Neural progenitor cell (in vitro differentiated cells): ENCODE measurements at regions not wholly inside any gene's neighbourhood (a gene's known extent, or its start where the extent isn't known, plus 50 kb on each side); places are given as distances from the start of the nearest gene placed in this dataset.

Source experiments
- DNase-seq: peaks from one replicate; pipeline ENCODE4 v3.0.0-alpha.2; 2016; ENCODE audit warnings: low spot score
- H2AFZ ChIP-seq: fragments of 200-600 bp; sonication (generic); replicated peaks from 2 replicates; pipeline ENCODE4 v1.6.1; 2016; ENCODE audit warnings: antibody characterized with exemption
- H3F3A ChIP-seq: fragments of 200-600 bp; sonication (generic); 2 replicates; pipeline ENCODE4 v1.6.1; 2016; ENCODE audit warnings: antibody characterized with exemption, low read depth
- H3K27ac ChIP-seq: fragments of 200-600 bp; sonication (generic); 2 replicates; pipeline ENCODE4 v1.5.1; 2016; ENCODE audit warnings: mild to moderate bottlenecking
- H3K27me3 ChIP-seq: fragments of 200-600 bp; sonication (generic); 2 replicates; pipeline ENCODE4 v1.6.1; 2016; ENCODE audit warnings: mild to moderate bottlenecking, moderate library complexity
- H3K36me3 ChIP-seq: fragments of 200-600 bp; sonication (generic); 2 replicates; pipeline ENCODE4 v1.5.1; 2016
- H3K4me1 ChIP-seq: fragments of 200-600 bp; sonication (generic); 2 replicates; pipeline ENCODE4 v1.6.1; 2016; ENCODE audit warnings: mixed run types
- H3K4me2 ChIP-seq: fragments of 200-600 bp; sonication (generic); 2 replicates; pipeline ENCODE4 v1.6.1; 2016
- H3K4me3 ChIP-seq: fragments of 200-600 bp; sonication (generic); 2 replicates; pipeline ENCODE4 v1.5.1; 2016
- H3K79me2 ChIP-seq: fragments of 200-600 bp; sonication (generic); 2 replicates; pipeline ENCODE4 v1.6.1; 2016; ENCODE audit warnings: low read depth
- H3K9ac ChIP-seq: fragments of 200-600 bp; sonication (generic); 2 replicates; pipeline ENCODE4 v1.6.1; 2016
- H3K9me3 ChIP-seq: fragments of 200-600 bp; sonication (generic); 2 replicates; pipeline ENCODE4 v1.5.1; 2016; ENCODE audit warnings: low read depth
- H4K20me1 ChIP-seq: fragments of 200-600 bp; sonication (generic); 2 replicates; pipeline ENCODE4 v1.6.1; 2016; ENCODE audit warnings: low read depth
- H3K27ac Mint-ChIP-seq: 3 replicates; pipeline ENCODE4 v1.8.0; 2021; ENCODE audit warnings: mixed read lengths
- H3K27me3 Mint-ChIP-seq: 2 replicates; pipeline ENCODE4 v1.8.0; 2022; ENCODE audit warnings: low read depth, mild to moderate bottlenecking, inconsistent platforms, moderate library complexity, mixed read lengths; ENCODE audit not compliant: insufficient read depth
- H3K36me3 Mint-ChIP-seq: 3 replicates; pipeline ENCODE4 v1.8.0; 2021; ENCODE audit warnings: mixed read lengths
- H3K4me1 Mint-ChIP-seq: 3 replicates; pipeline ENCODE4 v1.8.0; 2021; ENCODE audit warnings: mixed read lengths
- H3K4me3 Mint-ChIP-seq: 3 replicates; pipeline ENCODE4 v1.8.0; 2021; ENCODE audit warnings: mild to moderate bottlenecking, moderate library complexity, mixed read lengths
- H3K9me3 Mint-ChIP-seq: 3 replicates; pipeline ENCODE4 v1.8.0; 2020; ENCODE audit warnings: mixed read lengths
- EZH2 ChIP-seq: fragments of 200-600 bp; sonication (generic); IDR thresholded peaks from 2 replicates; pipeline ENCODE4 v1.6.1; 2017; ENCODE audit warnings: antibody characterized with exemption, mild to moderate bottlenecking, moderate library complexity
- EZH2phosphoT487 ChIP-seq: fragments of 200-600 bp; sonication (generic); IDR thresholded peaks from 2 replicates; pipeline ENCODE4 v1.6.1; 2017; ENCODE audit warnings: antibody characterized with exemption
- TF ChIP-seq, protein P1 (sequence below): fragments of 200-600 bp; sonication (generic); IDR thresholded peaks from 2 replicates; pipeline ENCODE4 v1.5.1; 2017; ENCODE audit warnings: antibody characterized with exemption, mild to moderate bottlenecking

- H3K79me2 ChIP-seq = no peaks in the 10 kb centered on the region
- H3K36me3 ChIP-seq = no peaks in the 10 kb centered on the region
- H3K27ac Mint-ChIP-seq = no peak overlapping the region
- H3K9me3 Mint-ChIP-seq = no peaks in the 10 kb centered on the region
- no peak overlapping the region for H3K4me3 Mint-ChIP-seq
- H3K9ac ChIP-seq = no peak overlapping the region
- peaks cover 1% of the 10 kb centered on the region for H3K36me3 Mint-ChIP-seq
- H3F3A ChIP-seq = no peaks in the 10 kb centered on the region
- no peak for DNase-seq
- H2AFZ ChIP-seq = no peak overlapping the region
- no peak overlapping the region for H3K4me3 ChIP-seq
- H3K27ac ChIP-seq = no peak overlapping the region
- no peaks in the 10 kb centered on the region for H4K20me1 ChIP-seq
- no peaks in the 10 kb centered on the region for H3K4me1 ChIP-seq
- TF ChIP-seq EZH2 = no peak
- TF ChIP-seq, protein P1, sequence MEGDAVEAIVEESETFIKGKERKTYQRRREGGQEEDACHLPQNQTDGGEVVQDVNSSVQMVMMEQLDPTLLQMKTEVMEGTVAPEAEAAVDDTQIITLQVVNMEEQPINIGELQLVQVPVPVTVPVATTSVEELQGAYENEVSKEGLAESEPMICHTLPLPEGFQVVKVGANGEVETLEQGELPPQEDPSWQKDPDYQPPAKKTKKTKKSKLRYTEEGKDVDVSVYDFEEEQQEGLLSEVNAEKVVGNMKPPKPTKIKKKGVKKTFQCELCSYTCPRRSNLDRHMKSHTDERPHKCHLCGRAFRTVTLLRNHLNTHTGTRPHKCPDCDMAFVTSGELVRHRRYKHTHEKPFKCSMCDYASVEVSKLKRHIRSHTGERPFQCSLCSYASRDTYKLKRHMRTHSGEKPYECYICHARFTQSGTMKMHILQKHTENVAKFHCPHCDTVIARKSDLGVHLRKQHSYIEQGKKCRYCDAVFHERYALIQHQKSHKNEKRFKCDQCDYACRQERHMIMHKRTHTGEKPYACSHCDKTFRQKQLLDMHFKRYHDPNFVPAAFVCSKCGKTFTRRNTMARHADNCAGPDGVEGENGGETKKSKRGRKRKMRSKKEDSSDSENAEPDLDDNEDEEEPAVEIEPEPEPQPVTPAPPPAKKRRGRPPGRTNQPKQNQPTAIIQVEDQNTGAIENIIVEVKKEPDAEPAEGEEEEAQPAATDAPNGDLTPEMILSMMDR = no peak
- no peak for TF ChIP-seq EZH2phosphoT487
- no peak overlapping the region for H3K4me2 ChIP-seq
- H3K9me3 ChIP-seq = no peaks in the 10 kb centered on the region
- no peaks in the 10 kb centered on the region for H3K4me1 Mint-ChIP-seq
- peaks cover 2% of the 10 kb centered on the region for H3K27me3 Mint-ChIP-seq
- H3K27me3 ChIP-seq = no peaks in the 10 kb centered on the region
Observed at GRCh38 chr16:27687605-27688004, 137.7 kb downstream of the KATNIP start.

DNA sequence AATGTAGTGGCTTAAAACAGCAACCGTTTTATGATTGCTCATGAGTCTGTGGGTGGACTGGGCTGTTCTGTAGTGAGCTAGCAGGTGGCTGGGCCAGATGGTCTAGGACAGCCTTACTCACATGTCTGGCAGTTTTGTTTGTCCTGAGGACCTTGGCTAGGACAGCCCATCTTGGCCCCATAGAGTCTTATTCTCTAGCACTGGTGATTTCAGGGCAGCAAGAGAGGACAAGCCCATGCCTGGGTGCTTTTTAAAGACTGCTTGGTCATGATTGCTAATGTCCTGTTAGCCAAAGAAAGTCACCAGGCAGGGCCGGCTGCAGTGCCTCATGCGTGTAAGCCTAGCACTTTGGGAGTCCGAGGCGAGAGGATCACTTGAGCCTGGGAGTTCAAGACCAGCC lies 139.8 kb downstream of the KATNIP start:
- no peak overlapping the region for H3K9ac ChIP-seq
- no peaks in the 10 kb centered on the region for H3K9me3 ChIP-seq
- no peak overlapping the region for H3K27ac ChIP-seq
- Mint-ChIP-seq H3K27me3 (no peaks in the 10 kb centered on the region), H3K4me3 (no peak overlapping the region), H3K4me1 (no peaks in the 10 kb centered on the region), H3K36me3 (no peaks in the 10 kb centered on the region), H3K27ac (no peak overlapping the region), H3K9me3 (no peaks in the 10 kb centered on the region)
- no peaks in the 10 kb centered on the region for H3F3A ChIP-seq
- H3K36me3 ChIP-seq = no peaks in the 10 kb centered on the region
- H4K20me1 ChIP-seq = no peaks in the 10 kb centered on the region
- H3K4me1 ChIP-seq = no peaks in the 10 kb centered on the region
- no peaks in the 10 kb centered on the region for H3K27me3 ChIP-seq
- no peaks in the 10 kb centered on the region for H3K79me2 ChIP-seq
- no peak overlapping the region for H3K4me3 ChIP-seq
- H3K4me2 ChIP-seq = no peak overlapping the region
- no peak for DNase-seq
- no peak overlapping the region for H2AFZ ChIP-seq
- TF ChIP-seq EZH2phosphoT487 (no peak), EZH2 (no peak)
- TF ChIP-seq, protein P1 = no peak

DNA sequence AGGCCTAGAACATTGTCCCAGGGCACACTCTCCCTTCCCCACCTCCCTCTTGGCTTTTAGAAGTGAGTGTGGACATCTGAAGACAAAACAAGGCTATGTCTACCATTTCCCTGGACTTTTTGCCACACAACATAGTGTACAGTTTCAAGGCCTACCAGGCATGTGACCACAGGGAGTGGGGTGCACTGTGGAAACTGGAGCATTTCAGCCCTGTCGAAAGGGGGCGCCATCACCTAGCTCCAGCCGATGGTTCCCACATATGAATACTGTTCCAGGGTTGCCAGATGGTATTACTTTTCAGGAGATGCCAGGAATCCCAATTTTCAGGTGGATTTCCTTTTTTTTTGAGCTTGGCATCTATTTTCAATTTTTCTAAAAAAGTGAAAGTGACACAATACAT lies 140.7 kb downstream of the KATNIP start:
- DNase-seq = peak; percentile 47
- no peaks in the 10 kb centered on the region for H3K79me2 ChIP-seq

More for the DNA sequence above, 140.7 kb downstream of the KATNIP start:
- Histone ChIP-seq H2AFZ (no peak overlapping the region), H3K4me3 (no peak overlapping the region), H3F3A (no peaks in the 10 kb centered on the region), H3K4me2 (no peak overlapping the region), H3K9ac (no peak overlapping the region), H3K36me3 (no peaks in the 10 kb centered on the region), H3K4me1 (no peaks in the 10 kb centered on the region), H3K27me3 (no peaks in the 10 kb centered on the region), H3K27ac (no peak overlapping the region), H4K20me1 (no peaks in the 10 kb centered on the region), H3K9me3 (no peaks in the 10 kb centered on the region)
- Mint-ChIP-seq H3K9me3 (no peaks in the 10 kb centered on the region), H3K27me3 (no peaks in the 10 kb centered on the region), H3K4me3 (no peak overlapping the region), H3K27ac (no peak overlapping the region), H3K36me3 (no peaks in the 10 kb centered on the region), H3K4me1 (no peaks in the 10 kb centered on the region)
- TF ChIP-seq, protein P1 = peak; percentile 69
- TF ChIP-seq EZH2 = no peak
- TF ChIP-seq EZH2phosphoT487 = no peak
